GM12874 (cell line): ENCODE measurements at regions not wholly inside any gene's neighbourhood (a gene's known extent, or its start where the extent isn't known, plus 50 kb on each side); places are given as distances from the start of the nearest gene placed in this dataset.

Source experiments
- TF ChIP-seq, protein P1 (sequence below): IDR thresholded peaks from 2 replicates; pipeline ENCODE4 v1.5.1; 2011; ENCODE audit warnings: low read depth, mild to moderate bottlenecking, control low read depth, low read length, moderate library complexity; ENCODE audit not compliant: insufficient read depth

GRCh38 chr11:45565446-45565988 is 99.9 kb downstream of the CHST1 start:
- TF ChIP-seq, protein P1, sequence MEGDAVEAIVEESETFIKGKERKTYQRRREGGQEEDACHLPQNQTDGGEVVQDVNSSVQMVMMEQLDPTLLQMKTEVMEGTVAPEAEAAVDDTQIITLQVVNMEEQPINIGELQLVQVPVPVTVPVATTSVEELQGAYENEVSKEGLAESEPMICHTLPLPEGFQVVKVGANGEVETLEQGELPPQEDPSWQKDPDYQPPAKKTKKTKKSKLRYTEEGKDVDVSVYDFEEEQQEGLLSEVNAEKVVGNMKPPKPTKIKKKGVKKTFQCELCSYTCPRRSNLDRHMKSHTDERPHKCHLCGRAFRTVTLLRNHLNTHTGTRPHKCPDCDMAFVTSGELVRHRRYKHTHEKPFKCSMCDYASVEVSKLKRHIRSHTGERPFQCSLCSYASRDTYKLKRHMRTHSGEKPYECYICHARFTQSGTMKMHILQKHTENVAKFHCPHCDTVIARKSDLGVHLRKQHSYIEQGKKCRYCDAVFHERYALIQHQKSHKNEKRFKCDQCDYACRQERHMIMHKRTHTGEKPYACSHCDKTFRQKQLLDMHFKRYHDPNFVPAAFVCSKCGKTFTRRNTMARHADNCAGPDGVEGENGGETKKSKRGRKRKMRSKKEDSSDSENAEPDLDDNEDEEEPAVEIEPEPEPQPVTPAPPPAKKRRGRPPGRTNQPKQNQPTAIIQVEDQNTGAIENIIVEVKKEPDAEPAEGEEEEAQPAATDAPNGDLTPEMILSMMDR: no peak

DNA sequence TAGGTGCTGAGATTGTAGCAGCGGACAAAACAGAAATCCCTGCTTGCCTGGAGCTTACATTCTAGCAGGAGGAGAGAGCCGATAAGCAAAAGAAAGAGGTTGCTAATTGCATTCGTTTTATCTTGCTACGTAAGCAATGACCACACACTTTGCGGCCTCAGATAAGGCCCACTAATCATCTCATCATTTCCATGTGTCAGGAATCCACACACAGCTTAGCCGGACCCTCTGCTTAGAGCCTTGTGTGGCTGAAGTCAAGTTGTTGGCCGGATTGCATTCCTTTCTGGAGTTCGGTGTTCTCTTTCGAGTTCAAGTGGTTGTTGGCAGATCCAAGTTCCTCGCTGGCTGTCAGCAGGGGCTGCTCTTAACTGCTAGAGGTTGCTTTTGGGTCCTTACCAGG is 101.6 kb downstream of the CHST1 start:
- TF ChIP-seq, protein P1: no peak

GRCh38 chr11:45563171-45563570 is 102.3 kb downstream of the CHST1 start:
- TF ChIP-seq, protein P1: no peak

DNA sequence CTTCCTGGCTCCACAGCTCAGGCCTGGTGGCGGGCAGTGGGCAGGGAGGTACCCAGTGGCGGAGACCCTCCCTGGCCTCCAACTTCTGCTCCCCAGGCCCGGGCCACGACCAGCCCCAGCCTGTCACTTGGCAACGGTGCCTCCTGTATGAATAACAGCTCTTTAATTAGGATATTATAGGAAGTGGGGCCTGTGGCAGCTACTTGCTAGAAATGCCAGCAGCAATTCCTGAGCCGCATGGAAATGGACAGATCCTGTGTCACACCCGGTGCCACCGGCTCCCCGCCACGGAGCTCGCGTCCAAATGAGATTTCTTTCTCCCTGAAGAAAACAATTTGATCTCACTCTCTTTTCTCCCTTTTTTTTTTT is 104.5 kb downstream of the CHST1 start:
- TF ChIP-seq, protein P1: no peak

GRCh38 chr11:45560155-45560912 is 105.1 kb downstream of the CHST1 start:
- TF ChIP-seq, protein P1: no peak

- TF ChIP-seq, protein P1: no peak
These were observed 108.3 kb downstream of the CHST1 start for GRCh38 chr11:45556851-45557707.

GRCh38 chr11:45554230-45554967 is 111.0 kb downstream of the CHST1 start:
- TF ChIP-seq, protein P1: no peak
